Immature natural killer cell (primary cell): ENCODE measurements at regions not wholly inside any gene's neighbourhood (a gene's known extent, or its start where the extent isn't known, plus 50 kb on each side); places are given as distances from the start of the nearest gene placed in this dataset.

ENCODE experiments used
- DNase-seq, 3 donors: peaks; one replicate each; pipeline ENCODE4 v3.0.0; 2022; ENCODE audit warnings: mixed read lengths in 1 of 3
- H3K27ac Mint-ChIP-seq, 6 donors: one replicate each; pipeline ENCODE4 v1.8.0; 2020; ENCODE audit warnings: mixed read lengths in 6 of 6, mild to moderate bottlenecking in 5 of 6, inconsistent platforms in 4 of 6, moderate library complexity in 3 of 6
- H3K27me3 Mint-ChIP-seq, 3 donors: one replicate each; pipeline ENCODE4 v1.8.0; 2020 to 2021; ENCODE audit warnings: low read depth in 3 of 3, mild to moderate bottlenecking in 3 of 3, mixed read lengths in 3 of 3, moderate library complexity in 3 of 3, inconsistent platforms in 1 of 3
- H3K36me3 Mint-ChIP-seq, 3 donors: one replicate each; pipeline ENCODE4 v1.8.0; 2020; ENCODE audit warnings: mixed read lengths in 3 of 3, inconsistent platforms in 2 of 3, mild to moderate bottlenecking in 2 of 3
- H3K4me1 Mint-ChIP-seq, 2 donors: one replicate each; pipeline ENCODE4 v1.8.0; 2020; ENCODE audit warnings: inconsistent platforms in 2 of 2, mild to moderate bottlenecking in 2 of 2, mixed read lengths in 2 of 2, moderate library complexity in 1 of 2
- H3K4me3 Mint-ChIP-seq, 5 donors: one replicate each; pipeline ENCODE4 v1.8.0; 2020; ENCODE audit warnings: mild to moderate bottlenecking in 5 of 5, mixed read lengths in 5 of 5, inconsistent platforms in 3 of 5, moderate library complexity in 3 of 5
- H3K9me3 Mint-ChIP-seq, 6 donors: one replicate each; pipeline ENCODE4 v1.8.0; 2020; ENCODE audit warnings: mild to moderate bottlenecking in 6 of 6, mixed read lengths in 6 of 6, inconsistent platforms in 4 of 6, moderate library complexity in 3 of 6

- no peak for DNase-seq
- Mint-ChIP-seq H3K36me3 (no peaks in the 10 kb centered on the region), H3K27me3 (peaks cover 5% of the 10 kb centered on the region in 3 donors), H3K4me1 (no peaks in the 10 kb centered on the region), H3K27ac (no peak overlapping the region), H3K9me3 (no peaks in the 10 kb centered on the region), H3K4me3 (no peak overlapping the region)
Observed at GRCh38 chr3:126274735-126275619, 82.2 kb downstream of the KLF15 start.

GRCh38 chr3:126270145-126270811 lies 86.9 kb downstream of the KLF15 start:
- Mint-ChIP-seq H3K4me1 (no peaks in the 10 kb centered on the region), H3K27me3 (peaks cover 4 to 15% (median 8%) of the 10 kb centered on the region in 3 donors), H3K27ac (no peak overlapping the region), H3K9me3 (no peaks in the 10 kb centered on the region), H3K36me3 (no peaks in the 10 kb centered on the region), H3K4me3 (no peak overlapping the region)
- DNase-seq, result no peak

DNA sequence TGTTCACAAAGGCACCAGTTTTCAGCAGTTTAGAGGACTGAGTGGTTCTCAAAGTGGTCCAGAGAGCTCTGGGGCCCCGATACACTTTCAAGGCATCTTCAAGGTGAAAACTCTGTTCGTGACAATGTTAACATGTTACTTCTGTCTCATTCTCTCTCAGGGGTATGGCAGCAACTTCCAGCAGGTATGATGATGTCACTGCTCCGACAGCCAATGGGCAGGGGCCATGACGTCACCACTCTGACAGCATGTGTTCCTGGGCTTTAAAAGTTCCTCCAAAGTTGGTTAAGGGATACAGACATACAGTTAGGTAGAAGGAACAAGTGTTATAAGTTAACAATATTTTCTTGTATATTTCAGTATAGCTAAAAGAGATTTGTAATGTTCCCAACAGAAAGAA lies 87.9 kb downstream of the KLF15 start:
- no peaks in the 10 kb centered on the region for H3K9me3 Mint-ChIP-seq
- peaks cover 4 to 15% (median 5%) of the 10 kb centered on the region in 3 donors for H3K27me3 Mint-ChIP-seq
- H3K4me3 Mint-ChIP-seq, result no peak overlapping the region
- no peak overlapping the region for H3K27ac Mint-ChIP-seq
- no peaks in the 10 kb centered on the region for H3K4me1 Mint-ChIP-seq
- no peaks in the 10 kb centered on the region for H3K36me3 Mint-ChIP-seq
- DNase-seq, result no peak

GRCh38 chr3:126268866-126269265 lies 88.3 kb downstream of the KLF15 start:
- no peak for DNase-seq
- Mint-ChIP-seq H3K27me3 (peaks cover 2 to 15% (median 5%) of the 10 kb centered on the region in 3 donors), H3K9me3 (no peaks in the 10 kb centered on the region), H3K27ac (no peak overlapping the region), H3K36me3 (no peaks in the 10 kb centered on the region), H3K4me3 (no peak overlapping the region), H3K4me1 (no peaks in the 10 kb centered on the region)

- Mint-ChIP-seq H3K36me3 (no peaks in the 10 kb centered on the region), H3K27ac (no peak overlapping the region), H3K9me3 (no peaks in the 10 kb centered on the region), H3K4me3 (no peak overlapping the region), H3K4me1 (no peaks in the 10 kb centered on the region), H3K27me3 (peaks cover 2 to 12% (median 5%) of the 10 kb centered on the region in 3 donors)
- DNase-seq, result no peak
Observed at GRCh38 chr3:126267976-126268615, 87.7 kb upstream of the ALDH1L1 start.

DNA sequence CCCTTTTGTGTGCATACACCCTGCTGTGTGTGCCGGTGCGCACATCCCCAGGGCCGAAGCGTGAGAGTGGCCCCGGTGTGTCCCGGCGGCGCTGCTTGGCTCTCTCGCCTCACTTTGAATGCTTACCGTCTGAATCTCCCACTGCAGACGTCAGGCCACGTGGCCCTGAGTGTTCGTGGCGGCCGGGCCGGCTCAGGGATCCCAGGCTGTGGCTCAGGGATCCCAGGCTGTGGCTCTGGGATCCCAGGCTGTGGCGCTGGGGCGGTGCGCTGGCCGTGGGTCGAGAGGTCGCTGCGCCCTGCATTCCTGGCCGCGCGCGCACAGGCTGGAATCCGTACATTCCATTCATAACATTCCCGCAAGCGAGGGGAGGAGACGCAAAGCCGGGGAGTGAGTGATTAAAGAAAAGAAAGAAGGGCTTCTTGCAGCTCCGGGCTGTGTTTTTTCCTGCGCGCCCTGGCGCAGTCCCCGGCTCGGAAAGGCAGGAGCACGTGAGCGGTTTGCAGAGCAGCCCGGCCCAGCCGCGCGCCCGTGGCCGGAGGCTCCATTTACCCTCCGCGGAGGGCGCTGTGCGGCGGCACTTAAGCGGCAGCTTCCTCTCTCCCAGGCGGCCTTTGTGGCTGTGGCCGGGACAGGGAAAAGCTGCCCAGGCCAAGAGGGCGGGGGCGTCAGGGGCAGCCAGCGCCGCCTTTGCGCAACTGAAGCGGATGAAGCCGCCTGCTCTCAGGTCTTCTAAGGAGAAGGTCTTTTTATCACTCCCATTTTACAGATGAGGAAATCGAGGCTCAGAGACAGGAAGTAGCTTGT lies 87.0 kb upstream of the ALDH1L1 start:
- Mint-ChIP-seq H3K27ac (no peak overlapping the region), H3K27me3 (peaks cover 2 to 12% (median 5%) of the 10 kb centered on the region in 3 donors), H3K36me3 (no peaks in the 10 kb centered on the region), H3K4me3 (no peak overlapping the region), H3K9me3 (no peaks in the 10 kb centered on the region), H3K4me1 (no peaks in the 10 kb centered on the region)
- no peak for DNase-seq

GRCh38 chr3:126266850-126267168 lies 86.4 kb upstream of the ALDH1L1 start:
- Mint-ChIP-seq H3K4me3 (no peak overlapping the region), H3K4me1 (no peaks in the 10 kb centered on the region), H3K36me3 (no peaks in the 10 kb centered on the region), H3K9me3 (no peaks in the 10 kb centered on the region), H3K27me3 (peaks cover 2 to 12% (median 9%) of the 10 kb centered on the region in 3 donors), H3K27ac (no peak overlapping the region)
- DNase-seq, result no peak

DNA sequence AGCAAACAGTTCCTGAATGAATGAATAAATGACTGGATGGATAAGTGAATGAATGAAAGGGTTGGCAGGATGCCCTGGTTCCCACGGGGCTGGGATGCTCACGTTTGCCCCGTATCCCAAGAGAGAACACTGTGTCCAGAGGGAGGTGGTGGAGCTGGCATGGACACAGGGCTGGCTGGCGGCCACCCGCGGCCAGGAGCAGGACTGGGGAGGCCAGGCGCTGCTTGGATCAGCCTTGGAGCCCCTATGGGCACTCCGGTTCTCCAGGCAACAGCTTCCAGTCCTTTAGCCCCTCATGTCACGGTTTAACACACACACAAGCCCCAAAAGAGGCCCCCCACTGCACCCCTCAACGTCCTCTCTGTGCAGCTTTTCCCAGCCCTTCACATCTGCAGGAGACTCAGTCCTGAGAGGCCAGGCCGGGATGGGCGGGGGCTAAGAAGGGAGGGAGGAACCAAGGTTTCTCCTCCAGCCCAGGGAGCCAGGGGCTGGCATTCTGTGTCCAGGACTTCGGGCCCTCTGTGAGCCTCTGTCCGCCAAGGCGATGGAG lies 86.0 kb upstream of the ALDH1L1 start:
- Mint-ChIP-seq H3K4me3 (no peak overlapping the region), H3K9me3 (no peaks in the 10 kb centered on the region), H3K4me1 (peaks cover 0 to 2% of the 10 kb centered on the region in 2 donors), H3K36me3 (no peaks in the 10 kb centered on the region), H3K27ac (no peak overlapping the region), H3K27me3 (peaks cover 5 to 12% (median 9%) of the 10 kb centered on the region in 3 donors)
- no peak for DNase-seq

- H3K36me3 Mint-ChIP-seq, result no peaks in the 10 kb centered on the region
- no peak overlapping the region for H3K27ac Mint-ChIP-seq
- DNase-seq, result no peak
- H3K27me3 Mint-ChIP-seq, result peaks cover 8 to 10% (median 9%) of the 10 kb centered on the region in 3 donors
- H3K9me3 Mint-ChIP-seq, result no peaks in the 10 kb centered on the region
- H3K4me3 Mint-ChIP-seq, result no peak overlapping the region
- H3K4me1 Mint-ChIP-seq, result peaks cover 0 to 2% of the 10 kb centered on the region in 2 donors
Observed at GRCh38 chr3:126264952-126265351, 84.6 kb upstream of the ALDH1L1 start.

- H3K27me3 Mint-ChIP-seq, result peaks cover 8 to 9% (median 8%) of the 10 kb centered on the region in 3 donors
- no peak overlapping the region for H3K27ac Mint-ChIP-seq
- H3K4me1 Mint-ChIP-seq, result peaks cover 0 to 2% of the 10 kb centered on the region in 2 donors
- no peak for DNase-seq
- no peaks in the 10 kb centered on the region for H3K9me3 Mint-ChIP-seq
- no peaks in the 10 kb centered on the region for H3K36me3 Mint-ChIP-seq
- H3K4me3 Mint-ChIP-seq, result no peak overlapping the region
Observed at GRCh38 chr3:126264381-126264780, 84.0 kb upstream of the ALDH1L1 start.

GRCh38 chr3:126263971-126264370 lies 83.6 kb upstream of the ALDH1L1 start:
- Mint-ChIP-seq H3K36me3 (no peaks in the 10 kb centered on the region), H3K4me3 (no peak overlapping the region), H3K4me1 (peaks cover 0 to 4% of the 10 kb centered on the region in 2 donors), H3K27ac (no peak overlapping the region), H3K27me3 (peaks cover 5 to 8% (median 7%) of the 10 kb centered on the region in 3 donors), H3K9me3 (no peaks in the 10 kb centered on the region)
- DNase-seq, result no peak

- DNase-seq, result no peak
- Mint-ChIP-seq H3K36me3 (no peaks in the 10 kb centered on the region), H3K9me3 (no peaks in the 10 kb centered on the region), H3K27ac (no peak overlapping the region), H3K27me3 (peaks cover 3 to 8% (median 7%) of the 10 kb centered on the region in 3 donors), H3K4me1 (peaks cover 0 to 9% of the 10 kb centered on the region in 2 donors), H3K4me3 (no peak overlapping the region)
Observed at GRCh38 chr3:126263539-126263938, 83.2 kb upstream of the ALDH1L1 start.

DNA sequence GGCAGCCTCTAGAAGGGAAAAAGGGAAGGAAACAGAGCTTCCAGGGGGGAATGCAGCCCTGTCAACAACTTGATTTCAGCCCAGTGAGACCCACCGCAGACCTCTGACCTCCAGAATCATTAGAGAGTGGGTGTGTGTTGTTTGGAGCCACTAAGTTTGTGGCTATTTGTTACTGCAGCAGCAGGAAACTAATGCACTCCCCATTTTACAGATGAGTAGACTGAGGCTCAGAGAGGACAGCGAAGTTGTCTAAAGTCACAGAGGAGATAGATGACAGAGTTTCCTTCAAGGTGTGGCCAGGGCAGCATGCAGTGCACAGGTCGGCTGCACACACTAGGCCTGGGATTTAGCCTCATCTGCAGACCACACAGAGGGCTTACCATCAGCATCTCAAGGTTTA lies 81.8 kb upstream of the ALDH1L1 start:
- no peaks in the 10 kb centered on the region for H3K9me3 Mint-ChIP-seq
- H3K36me3 Mint-ChIP-seq, result no peaks in the 10 kb centered on the region
- peaks cover 2 to 8% (median 7%) of the 10 kb centered on the region in 3 donors for H3K27me3 Mint-ChIP-seq
- no peak for DNase-seq
- no peak overlapping the region for H3K27ac Mint-ChIP-seq
- peaks cover 0 to 16% of the 10 kb centered on the region in 2 donors for H3K4me1 Mint-ChIP-seq
- no peak overlapping the region for H3K4me3 Mint-ChIP-seq
